Iris pigment epithelial cell (primary cell): ENCODE measurements at regions not wholly inside any gene's neighbourhood (a gene's known extent, or its start where the extent isn't known, plus 50 kb on each side); places are given as distances from the start of the nearest gene placed in this dataset.

ENCODE experiments used
- DNase-seq: peaks from one replicate; pipeline ENCODE4 v3.0.0-alpha.2; 2011; ENCODE audit warnings: low read depth

DNA sequence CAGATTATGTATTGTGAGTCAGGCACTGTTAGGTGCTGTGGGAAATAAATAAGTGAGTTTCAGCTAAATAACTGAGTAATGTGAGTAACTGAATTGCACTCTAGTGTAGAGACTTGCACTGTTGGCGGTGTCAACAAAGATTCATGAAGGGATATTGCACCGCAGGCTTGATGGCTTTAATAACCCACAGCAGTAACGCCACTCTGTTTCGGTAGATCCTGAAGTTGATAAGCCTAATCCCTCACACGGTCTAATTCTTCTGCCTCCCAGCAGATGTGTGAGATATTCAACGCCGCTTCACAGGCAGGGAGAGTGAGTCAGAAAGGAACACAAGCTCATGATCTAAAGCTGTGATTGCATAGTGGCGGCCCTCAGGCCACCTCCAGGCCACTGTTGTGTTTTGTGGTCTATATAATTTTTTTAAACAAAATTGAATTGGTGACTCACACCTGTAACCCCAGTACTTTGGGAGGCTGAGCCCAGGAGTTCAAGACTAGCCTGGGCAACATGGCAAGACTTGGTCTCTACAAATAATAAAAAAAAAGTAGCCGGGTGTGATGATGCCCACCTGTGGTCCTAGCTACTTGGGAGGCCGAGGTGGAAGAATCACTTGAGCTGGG lies 94.3 kb downstream of the LIPG start:
- DNase-seq = peak; percentile 95

- DNase-seq = no peak
Observed at GRCh38 chr18:49655266-49656072, 93.6 kb downstream of the LIPG start.

GRCh38 chr18:49654347-49654746 lies 92.5 kb downstream of the LIPG start:
- DNase-seq = no peak

DNA sequence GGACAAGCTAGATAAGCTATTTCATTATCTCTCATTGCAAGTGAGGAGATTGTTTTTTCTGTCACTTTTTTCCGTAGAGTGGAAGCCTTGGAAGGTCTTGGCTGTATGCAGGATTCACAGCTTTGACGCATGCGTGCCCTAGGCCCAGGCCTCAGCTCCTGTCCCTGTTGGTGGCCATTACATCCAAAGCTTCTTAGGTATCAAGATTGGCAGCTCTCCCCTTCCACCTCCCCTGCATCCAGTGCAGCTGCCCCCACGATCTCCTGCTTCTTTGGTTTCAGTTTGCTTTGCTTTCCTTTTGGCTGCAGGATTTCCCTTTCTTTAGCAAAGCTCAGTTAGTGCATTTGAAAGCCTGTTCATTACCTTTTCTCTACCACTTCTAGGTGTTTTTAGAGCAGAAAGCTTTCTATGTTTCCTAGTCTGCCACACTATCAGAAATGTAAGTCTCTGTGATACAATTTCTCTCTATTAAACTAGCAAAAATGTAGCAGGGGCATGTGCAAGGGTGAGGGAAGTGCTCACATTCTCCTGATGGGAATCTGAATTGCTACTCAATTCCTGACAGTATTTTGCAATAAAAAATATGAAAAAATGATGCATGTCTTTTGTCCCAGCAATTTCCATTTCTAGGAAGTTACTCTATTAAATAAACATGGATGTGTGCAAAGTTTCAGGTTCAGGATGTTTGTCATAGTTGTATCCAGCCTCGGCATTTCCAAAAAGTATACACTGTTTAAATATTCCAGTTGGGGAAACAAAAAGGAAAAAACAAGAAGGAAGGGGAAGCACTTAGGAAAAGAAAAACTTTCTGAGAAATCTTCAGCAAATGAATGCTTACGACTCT lies 91.2 kb downstream of the LIPG start:
- DNase-seq = no peak

- DNase-seq = no peak
Observed at GRCh38 chr18:49651033-49651432, 89.2 kb downstream of the LIPG start.

DNA sequence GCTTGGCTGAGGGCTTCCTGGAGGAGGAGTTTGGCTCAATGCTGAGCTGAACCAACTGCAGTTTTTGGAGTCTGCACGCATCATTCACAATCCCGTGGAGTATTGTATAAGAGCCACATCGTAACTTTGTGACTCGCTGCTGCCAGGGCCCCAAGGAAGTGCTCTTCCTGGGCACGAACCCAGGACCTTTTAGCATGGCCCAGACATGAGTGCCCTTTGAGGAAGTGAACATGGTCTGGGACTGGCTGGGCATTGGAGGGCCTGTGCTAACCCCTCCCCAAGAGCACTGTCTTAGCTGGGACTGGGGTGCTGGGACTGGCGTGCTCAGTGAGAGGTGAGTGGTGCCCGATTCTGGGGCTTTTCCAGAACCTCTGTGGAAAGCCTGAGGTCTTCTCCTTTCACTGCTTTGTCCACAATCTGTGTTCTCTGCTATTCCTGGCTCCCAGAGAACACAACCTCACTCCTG lies 88.6 kb downstream of the LIPG start:
- DNase-seq = no peak

- DNase-seq = no peak
Observed at GRCh38 chr18:49648811-49649210, 87.0 kb downstream of the LIPG start.
